Sigmoid colon (tissue), 6 donors: ENCODE measurements at regions not wholly inside any gene's neighbourhood (a gene's known extent, or its start where the extent isn't known, plus 50 kb on each side); places are given as distances from the start of the nearest gene placed in this dataset.

Source experiments
- DNase-seq: peaks from one replicate; pipeline ENCODE4 v3.0.0-alpha.2; 2019
- H3K27ac ChIP-seq, 4 donors: fragments of 200-600 bp; sonication (generic); one replicate each; pipeline ENCODE4 v1.5.1; 2016 to 2019; ENCODE audit warnings: mild to moderate bottlenecking in 1 of 4
- H3K27me3 ChIP-seq, 3 donors: fragments of 200-600 bp; sonication (generic); one replicate each; pipeline ENCODE4 v1.5.1; 2019; ENCODE audit warnings: mild to moderate bottlenecking in 1 of 3
- H3K36me3 ChIP-seq, 4 donors: fragments of 200-600 bp; sonication (generic); one replicate each; pipeline ENCODE4 v1.5.1; 2016 to 2019
- H3K4me1 ChIP-seq, 4 donors: fragments of 200-600 bp; sonication (generic); one replicate each; pipeline ENCODE4 v1.5.1; 2017 to 2019
- H3K4me3 ChIP-seq, 4 donors: fragments of 200-600 bp; sonication (generic); one replicate each; pipeline ENCODE4 v1.5.1; 2017 to 2019; ENCODE audit warnings: mild to moderate bottlenecking in 2 of 4, moderate library complexity in 1 of 4
- H3K9me3 ChIP-seq, 4 donors: fragments of 200-600 bp in 3 of 4; sonication (generic) in 3 of 4; one replicate each; pipeline versions ENCODE4 v1.5.1 to v1.6.1; 2013 to 2019
- CTCF ChIP-seq, 4 experiments: fragments of 450-650 bp in 3 of 4; fragments of 200-600 bp in 1 of 4; IDR thresholded peaks; one replicate each; pipeline ENCODE4 v1.5.1; 2016 to 2019; ENCODE audit warnings: antibody characterized with exemption in 4 of 4, mild to moderate bottlenecking in 3 of 4, moderate library complexity in 2 of 4
- EP300 ChIP-seq, 4 donors: sonication (generic); formaldehyde crosslinking; IDR thresholded peaks; one replicate each; pipeline ENCODE4 v1.6.1; 2017; ENCODE audit warnings: antibody characterized with exemption in 4 of 4
- POLR2A ChIP-seq, 2 donors: fragments of 450-650 bp; IDR thresholded peaks; one replicate each; pipeline ENCODE4 v1.6.1; 2016; ENCODE audit warnings: antibody characterized with exemption in 2 of 2, mild to moderate bottlenecking in 2 of 2, moderate library complexity in 2 of 2
- POLR2AphosphoS5 ChIP-seq, 4 donors: sonication (generic); formaldehyde crosslinking; IDR thresholded peaks; one replicate each; pipeline ENCODE4 v1.6.1; 2017; ENCODE audit warnings: antibody characterized with exemption in 4 of 4
- WGBS, 2 donors: extraction: QIAGEN DNeasy Blood & Tissue Kit; methylation state at CpG; one replicate each; pipeline ENCODE4 v1.1.7; 2013; 5-methylcytosine and 5-hydroxymethylcytosine counted together
- intact Hi-C: fragments of 100-400 bp; cut with DNase I; formaldehyde crosslinking; loops from one replicate; pipeline ENCODE4 v1.15.1; 2023
- donor health status: healthy with polysubstance abuse.
- donor health status: healthy.

- Histone ChIP-seq H3K4me3 (no peak overlapping the region), H3K27me3 (no peaks in the 10 kb centered on the region), H3K27ac (no peak overlapping the region), H3K36me3 (peaks cover 0 to 10% (median 3%) of the 10 kb centered on the region in 4 donors), H3K9me3 (no peaks in the 10 kb centered on the region), H3K4me1 (no peaks in the 10 kb centered on the region)
- WGBS, 2 donors, result 93% methylated on average over 4 of the region's 4 CpGs
- DNase-seq, result no peak
- TF ChIP-seq CTCF (IDR thresholded peaks at IDR 0.05), result no peak
- no peak for TF ChIP-seq POLR2A (IDR thresholded peaks at IDR 0.05)
- TF ChIP-seq POLR2AphosphoS5 (IDR thresholded peaks at IDR 0.05), result no peak
- TF ChIP-seq EP300 (IDR thresholded peaks at IDR 0.05), result no peak
- intact Hi-C loops, result no loop called here
Measured at GRCh38 chr15:62750471-62750870, 292.1 kb upstream of the TPM1 start.

- H3K4me1 ChIP-seq, result peaks cover 0 to 5% (median 3%) of the 10 kb centered on the region in 4 donors
- no peaks in the 10 kb centered on the region for H3K9me3 ChIP-seq
- H3K4me3 ChIP-seq, result no peak overlapping the region
- intact Hi-C loops, result no loop called here
- no peak overlapping the region for H3K27ac ChIP-seq
- WGBS, 2 donors, result 90 to 94% methylated on average over 6 of the region's 6 CpGs
- H3K36me3 ChIP-seq, result peaks cover 0 to 10% (median 3%) of the 10 kb centered on the region in 4 donors
- DNase-seq, result no peak
- H3K27me3 ChIP-seq, result no peaks in the 10 kb centered on the region
- TF ChIP-seq CTCF (IDR thresholded peaks at IDR 0.05), result no peak
- TF ChIP-seq POLR2A (IDR thresholded peaks at IDR 0.05), result no peak
- no peak for TF ChIP-seq EP300 (IDR thresholded peaks at IDR 0.05)
- no peak for TF ChIP-seq POLR2AphosphoS5 (IDR thresholded peaks at IDR 0.05)
Measured at GRCh38 chr15:62752657-62753517, 289.7 kb upstream of the TPM1 start.

GRCh38 chr15:62753518-62754221 is 288.9 kb upstream of the TPM1 start:
- Histone ChIP-seq H3K4me3 (no peak overlapping the region), H3K9me3 (no peaks in the 10 kb centered on the region), H3K27me3 (no peaks in the 10 kb centered on the region), H3K27ac (no peak overlapping the region), H3K36me3 (peaks cover 0 to 10% (median 3%) of the 10 kb centered on the region in 4 donors), H3K4me1 (peaks cover 0 to 13% (median 11%) of the 10 kb centered on the region in 4 donors)
- WGBS, 2 donors, result 91 to 95% methylated on average over 4 of the region's 4 CpGs
- TF ChIP-seq POLR2AphosphoS5 (IDR thresholded peaks at IDR 0.05) (no peak), POLR2A (IDR thresholded peaks at IDR 0.05) (no peak), EP300 (IDR thresholded peaks at IDR 0.05) (no peak), CTCF (IDR thresholded peaks at IDR 0.05) (no peak)
- no peak for DNase-seq
- intact Hi-C loops, result no loop called here

GRCh38 chr15:62756326-62756994 is 286.1 kb upstream of the TPM1 start:
- H3K4me1 ChIP-seq, result peaks cover 0 to 25% (median 18%) of the 10 kb centered on the region in 4 donors

More at GRCh38 chr15:62756326-62756994, 286.1 kb upstream of the TPM1 start:
- peak overlapping the region in 1 of 4 donors; percentile 73 for H3K27ac ChIP-seq
- H3K9me3 ChIP-seq, result no peaks in the 10 kb centered on the region
- TF ChIP-seq CTCF (IDR thresholded peaks at IDR 0.05) (no peak), POLR2AphosphoS5 (IDR thresholded peaks at IDR 0.05) (no peak), POLR2A (IDR thresholded peaks at IDR 0.05) (no peak), EP300 (IDR thresholded peaks at IDR 0.05) (no peak)
- H3K27me3 ChIP-seq, result no peaks in the 10 kb centered on the region
- intact Hi-C loops, result no loop called here
- DNase-seq, result no peak
- no peak overlapping the region for H3K4me3 ChIP-seq
- peaks cover 0 to 6% (median 0%) of the 10 kb centered on the region in 4 donors for H3K36me3 ChIP-seq
- WGBS, 2 donors, result 76 to 93% methylated on average over 6 of the region's 6 CpGs
